ENCODE measurements at regions not wholly inside any gene's neighbourhood (a gene's known extent, or its start where the extent isn't known, plus 50 kb on each side); places are given as distances from the start of the nearest gene placed in this dataset.

- TF ChIP-seq POLR2A (IDR thresholded peaks at IDR 0.05; ENCODE audit: low read length) (no peak), GATA1 (IDR thresholded peaks at IDR 0.05; ENCODE audit: low read depth, low read length) (no peak)
Measured at GRCh38 chr1:186530109-186530508, 69.2 kb upstream of the PDC start.
